B cell (primary cell): ENCODE measurements at regions not wholly inside any gene's neighbourhood (a gene's known extent, or its start where the extent isn't known, plus 50 kb on each side); places are given as distances from the start of the nearest gene placed in this dataset.

Experiments used
- CTCF ChIP-seq: fragments of 200-600 bp; IDR thresholded peaks from one replicate; pipeline ENCODE4 v1.8.0; 2022; ENCODE audit warnings: antibody characterized with exemption, mild to moderate bottlenecking
- EZH2 ChIP-seq: IDR thresholded peaks from 2 replicates; pipeline ENCODE4 v1.6.1; 2012; ENCODE audit warnings: borderline replicate concordance, low read depth, mild to moderate bottlenecking, moderate library complexity, low read length; ENCODE audit not compliant: insufficient read depth, poor library complexity, severe bottlenecking

DNA sequence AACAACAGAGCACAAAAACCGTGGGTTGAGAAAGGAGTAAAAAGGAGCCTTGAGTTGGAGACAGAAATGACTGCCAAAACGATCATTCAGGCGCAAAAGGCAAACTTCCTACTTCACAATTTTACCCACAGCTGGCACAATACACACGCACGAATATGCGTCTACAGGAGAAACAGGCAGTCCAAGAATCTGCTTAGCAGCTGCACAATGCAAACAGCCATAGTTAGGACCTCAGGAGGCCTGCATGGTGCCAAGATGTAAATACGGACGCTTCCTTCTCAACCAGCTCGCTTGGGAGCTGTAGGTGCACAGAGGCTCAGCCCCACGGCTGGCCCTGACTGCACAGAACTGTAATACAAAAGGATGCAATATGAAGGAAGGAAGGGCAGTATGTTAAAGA lies 250.1 kb upstream of the CAND1 start:
- TF ChIP-seq CTCF: no peak
- TF ChIP-seq EZH2: no peak
